ENCODE measurements at regions not wholly inside any gene's neighbourhood (a gene's known extent, or its start where the extent isn't known, plus 50 kb on each side); places are given as distances from the start of the nearest gene placed in this dataset.

DNA sequence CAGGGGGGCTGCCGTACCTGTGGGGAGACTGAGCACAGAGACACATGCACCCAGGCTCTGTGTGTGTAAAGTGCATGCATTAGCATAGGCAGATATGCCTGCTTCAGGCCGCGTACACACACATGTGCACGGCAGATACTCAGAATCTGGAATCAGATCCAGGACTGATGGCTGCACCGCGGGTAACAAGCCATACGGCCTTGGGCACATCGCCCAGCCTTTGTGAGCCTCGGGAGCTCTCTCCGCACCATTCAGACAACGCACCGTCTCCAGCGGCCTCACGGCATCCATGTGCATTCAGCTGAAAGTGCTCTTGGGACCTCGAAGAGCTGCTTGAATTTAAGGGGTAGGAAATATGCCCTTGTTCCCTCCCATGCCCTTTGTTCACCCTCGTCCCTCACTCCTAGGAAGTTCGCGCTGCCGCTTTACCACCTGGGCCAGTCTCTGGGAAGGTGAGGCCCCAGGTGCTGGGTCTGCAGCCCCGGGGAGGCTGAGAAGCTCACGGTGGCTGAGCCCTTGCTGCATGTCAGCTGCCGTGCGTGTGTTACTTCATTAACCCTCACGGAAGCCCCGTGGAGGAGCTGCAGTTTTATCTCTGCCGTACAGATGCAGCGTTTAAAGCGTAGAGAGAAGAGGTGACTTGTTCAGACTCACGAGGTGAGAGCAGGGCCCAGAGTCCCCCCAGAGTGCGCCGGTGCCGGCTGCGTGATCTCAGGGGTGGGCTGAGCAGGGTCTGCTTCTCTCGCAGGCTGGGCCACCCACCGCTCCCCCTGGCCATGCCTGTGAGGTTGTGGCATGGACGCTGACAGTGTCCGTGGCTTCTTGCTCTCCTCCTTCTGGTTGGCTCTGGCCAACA lies 377.7 kb upstream of the MYT1L start:
- H3K4me3 Mint-ChIP-seq (ENCODE audit: low read depth) = no peak overlapping the region
- no peaks in the 10 kb centered on the region for H3K9me3 Mint-ChIP-seq (ENCODE audit: low read depth)
- no peak overlapping the region for H3K27ac Mint-ChIP-seq
- TF ChIP-seq, protein P1, sequence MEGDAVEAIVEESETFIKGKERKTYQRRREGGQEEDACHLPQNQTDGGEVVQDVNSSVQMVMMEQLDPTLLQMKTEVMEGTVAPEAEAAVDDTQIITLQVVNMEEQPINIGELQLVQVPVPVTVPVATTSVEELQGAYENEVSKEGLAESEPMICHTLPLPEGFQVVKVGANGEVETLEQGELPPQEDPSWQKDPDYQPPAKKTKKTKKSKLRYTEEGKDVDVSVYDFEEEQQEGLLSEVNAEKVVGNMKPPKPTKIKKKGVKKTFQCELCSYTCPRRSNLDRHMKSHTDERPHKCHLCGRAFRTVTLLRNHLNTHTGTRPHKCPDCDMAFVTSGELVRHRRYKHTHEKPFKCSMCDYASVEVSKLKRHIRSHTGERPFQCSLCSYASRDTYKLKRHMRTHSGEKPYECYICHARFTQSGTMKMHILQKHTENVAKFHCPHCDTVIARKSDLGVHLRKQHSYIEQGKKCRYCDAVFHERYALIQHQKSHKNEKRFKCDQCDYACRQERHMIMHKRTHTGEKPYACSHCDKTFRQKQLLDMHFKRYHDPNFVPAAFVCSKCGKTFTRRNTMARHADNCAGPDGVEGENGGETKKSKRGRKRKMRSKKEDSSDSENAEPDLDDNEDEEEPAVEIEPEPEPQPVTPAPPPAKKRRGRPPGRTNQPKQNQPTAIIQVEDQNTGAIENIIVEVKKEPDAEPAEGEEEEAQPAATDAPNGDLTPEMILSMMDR (IDR thresholded peaks at IDR 0.05; ENCODE audit: unreplicated experiment) = no peak
- peaks cover 28% of the 10 kb centered on the region for H3K27me3 Mint-ChIP-seq
- H3K36me3 Mint-ChIP-seq (ENCODE audit: insufficient read depth) = no peaks in the 10 kb centered on the region
- no peaks in the 10 kb centered on the region for H3K4me1 Mint-ChIP-seq (ENCODE audit: low read depth)
- no peak for DNase-seq (ENCODE audit: low spot score, unreplicated experiment)

DNA sequence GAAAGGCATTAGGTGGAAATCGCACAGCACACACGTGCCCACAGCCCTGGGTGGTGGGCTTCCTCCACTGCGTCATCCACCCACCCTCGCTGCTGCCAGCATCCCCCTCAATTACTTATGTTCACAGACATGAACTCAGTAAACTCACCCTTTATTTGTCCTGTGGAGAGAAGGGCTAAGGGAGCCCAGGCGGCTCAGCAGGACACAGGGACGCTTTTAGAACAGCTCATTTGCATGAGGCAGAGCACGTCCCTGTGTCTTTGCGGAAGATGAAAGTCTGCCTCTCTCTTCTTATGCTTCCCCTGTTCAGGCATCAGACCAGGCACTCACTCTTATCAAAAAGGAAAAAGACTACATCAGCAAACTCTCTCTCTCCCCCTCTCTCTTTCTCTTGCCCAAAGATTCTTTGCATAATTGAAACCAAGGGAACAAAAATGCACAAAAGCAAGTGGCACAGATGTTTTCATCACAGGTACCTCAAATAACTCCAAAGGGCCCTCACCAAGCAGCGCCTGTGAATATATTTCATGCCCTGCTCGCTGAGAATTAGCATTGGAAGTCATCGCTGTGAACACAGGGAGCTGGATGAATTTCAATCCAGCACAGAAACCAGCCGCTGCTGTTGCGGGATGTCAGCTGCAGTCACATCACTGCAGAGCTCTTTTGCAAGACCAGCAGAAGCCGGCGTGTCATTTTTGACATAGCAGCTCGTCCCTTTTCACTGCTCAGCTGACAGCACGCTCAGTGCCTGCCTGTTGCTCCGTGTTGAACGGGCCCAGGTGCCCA lies 376.3 kb upstream of the MYT1L start:
- Mint-ChIP-seq H3K36me3 (ENCODE audit: insufficient read depth) (no peaks in the 10 kb centered on the region), H3K4me3 (ENCODE audit: low read depth) (no peak overlapping the region), H3K27ac (no peak overlapping the region), H3K27me3 (peaks cover 19% of the 10 kb centered on the region), H3K4me1 (ENCODE audit: low read depth) (no peaks in the 10 kb centered on the region), H3K9me3 (ENCODE audit: low read depth) (no peaks in the 10 kb centered on the region)
- no peak for DNase-seq (ENCODE audit: low spot score, unreplicated experiment)
- TF ChIP-seq, protein P1 (IDR thresholded peaks at IDR 0.05; ENCODE audit: unreplicated experiment) = no peak

DNA sequence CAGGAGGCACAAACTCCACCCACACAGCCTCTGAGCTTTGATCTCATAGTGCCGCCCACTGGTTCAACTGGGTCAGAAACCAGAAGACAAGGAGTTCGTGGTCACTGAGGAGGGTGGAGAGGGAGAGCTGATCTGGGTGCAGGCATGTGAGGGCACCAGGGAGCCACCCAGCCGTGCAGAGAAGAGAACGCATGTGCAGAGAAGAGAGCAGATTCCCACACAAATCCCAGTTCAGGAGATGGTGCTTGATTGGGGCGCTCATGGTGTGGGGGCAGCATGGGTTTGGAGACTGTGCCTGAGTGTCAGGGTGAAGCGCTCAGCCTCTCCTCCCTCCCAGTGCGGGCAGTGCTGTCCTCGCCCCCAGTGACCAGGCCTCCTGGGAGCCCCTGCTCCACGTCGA lies 375.2 kb upstream of the MYT1L start:
- no peak overlapping the region for H3K4me3 Mint-ChIP-seq (ENCODE audit: low read depth)
- no peaks in the 10 kb centered on the region for H3K4me1 Mint-ChIP-seq (ENCODE audit: low read depth)
- no peaks in the 10 kb centered on the region for H3K9me3 Mint-ChIP-seq (ENCODE audit: low read depth)
- H3K27me3 Mint-ChIP-seq = peaks cover 14% of the 10 kb centered on the region
- H3K27ac Mint-ChIP-seq = no peak overlapping the region
- TF ChIP-seq, protein P1 (IDR thresholded peaks at IDR 0.05; ENCODE audit: unreplicated experiment) = no peak
- H3K36me3 Mint-ChIP-seq (ENCODE audit: insufficient read depth) = no peaks in the 10 kb centered on the region
- no peak for DNase-seq (ENCODE audit: low spot score, unreplicated experiment)

DNA sequence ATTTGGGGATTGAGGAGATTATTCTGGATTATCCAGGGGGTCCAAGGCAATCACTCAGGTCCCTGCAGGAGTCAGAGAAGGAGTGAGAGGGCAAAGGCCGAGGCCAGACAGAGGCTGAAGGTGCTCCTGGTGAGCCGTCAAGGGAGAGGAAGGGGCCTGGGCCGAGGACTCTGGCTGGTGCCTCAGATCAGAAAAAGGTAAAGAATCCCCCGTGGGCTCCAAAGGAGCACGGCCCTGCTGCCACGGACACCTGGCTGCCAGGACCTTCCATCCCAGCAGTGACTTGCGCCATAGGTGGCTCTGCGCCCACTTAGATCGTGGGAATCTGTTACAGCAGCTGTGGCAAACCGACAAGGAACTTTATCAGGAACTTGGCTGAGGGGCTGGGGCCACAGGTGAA lies 374.8 kb upstream of the MYT1L start:
- Mint-ChIP-seq H3K27ac (no peak overlapping the region), H3K9me3 (ENCODE audit: low read depth) (no peaks in the 10 kb centered on the region), H3K4me3 (ENCODE audit: low read depth) (no peak overlapping the region), H3K36me3 (ENCODE audit: insufficient read depth) (no peaks in the 10 kb centered on the region), H3K27me3 (peaks cover 15% of the 10 kb centered on the region), H3K4me1 (ENCODE audit: low read depth) (no peaks in the 10 kb centered on the region)
- TF ChIP-seq, protein P1 (IDR thresholded peaks at IDR 0.05; ENCODE audit: unreplicated experiment) = no peak
- no peak for DNase-seq (ENCODE audit: low spot score, unreplicated experiment)

DNA sequence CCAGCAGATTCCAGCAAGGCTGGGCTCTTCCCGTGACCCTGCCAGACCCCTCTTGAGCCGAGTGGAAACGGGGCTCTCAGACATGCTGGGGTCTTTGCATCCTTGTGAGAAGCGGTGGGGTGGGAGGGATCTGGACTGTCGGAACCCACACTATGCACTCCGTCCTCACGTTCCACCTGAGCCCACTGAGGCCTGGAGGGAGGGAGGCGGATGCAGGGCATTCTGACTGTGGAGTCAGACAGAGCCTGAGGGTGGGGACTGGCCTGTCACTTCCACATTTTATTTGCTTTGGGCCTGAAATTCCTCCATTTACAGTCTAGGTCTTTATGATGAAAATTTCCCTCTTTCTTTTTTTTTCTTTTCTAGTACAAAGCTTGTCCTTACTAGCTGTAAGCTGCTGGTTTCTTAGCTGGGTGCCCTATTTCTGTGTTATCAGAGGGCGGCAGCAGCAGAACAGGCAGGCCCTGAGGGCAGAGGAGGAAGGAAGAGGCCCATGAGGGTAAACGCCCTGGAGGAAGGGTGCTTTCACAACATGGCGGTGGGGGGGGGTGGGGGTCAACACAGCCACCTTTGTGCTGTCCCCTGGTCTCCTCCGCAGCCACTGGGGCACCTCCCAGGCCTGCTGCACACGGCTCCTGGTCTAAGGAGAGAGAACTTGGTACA lies 373.5 kb upstream of the MYT1L start:
- Mint-ChIP-seq H3K4me1 (ENCODE audit: low read depth) (no peaks in the 10 kb centered on the region), H3K9me3 (ENCODE audit: low read depth) (no peaks in the 10 kb centered on the region), H3K27ac (no peak overlapping the region), H3K27me3 (peaks cover 18% of the 10 kb centered on the region), H3K4me3 (ENCODE audit: low read depth) (no peak overlapping the region), H3K36me3 (ENCODE audit: insufficient read depth) (no peaks in the 10 kb centered on the region)
- TF ChIP-seq, protein P1 (IDR thresholded peaks at IDR 0.05; ENCODE audit: unreplicated experiment) = no peak
- DNase-seq (ENCODE audit: low spot score, unreplicated experiment) = no peak

Measured in progenitor cell of endocrine pancreas (in vitro differentiated cells).